ENCODE measurements at regions not wholly inside any gene's neighbourhood (a gene's known extent, or its start where the extent isn't known, plus 50 kb on each side); places are given as distances from the start of the nearest gene placed in this dataset.
"Not testable (repeated sequence)": the region's sequence is repeated elsewhere in the genome, so short reads cannot be mapped to it uniquely, and the experiment has no call there.

- no peaks in the 10 kb centered on the region for H3K4me1 Mint-ChIP-seq
- peak; percentile 6 for DNase-seq
- ChIA-PET CTCF (no interaction called here), POLR2A (no interaction called here)
- no peaks in the 10 kb centered on the region for H3K36me3 Mint-ChIP-seq (ENCODE audit: low read depth)
- no peak overlapping the region for H3K4me3 Mint-ChIP-seq
- H3K9me3 Mint-ChIP-seq: peaks cover 2% of the 10 kb centered on the region
- no peak overlapping the region for H3K27ac Mint-ChIP-seq
- peaks cover 2% of the 10 kb centered on the region for H3K27me3 Mint-ChIP-seq
These were observed 246.9 kb downstream of the GOLGA6L6 start for GRCh38 chr15:20294651-20295237.

DNA sequence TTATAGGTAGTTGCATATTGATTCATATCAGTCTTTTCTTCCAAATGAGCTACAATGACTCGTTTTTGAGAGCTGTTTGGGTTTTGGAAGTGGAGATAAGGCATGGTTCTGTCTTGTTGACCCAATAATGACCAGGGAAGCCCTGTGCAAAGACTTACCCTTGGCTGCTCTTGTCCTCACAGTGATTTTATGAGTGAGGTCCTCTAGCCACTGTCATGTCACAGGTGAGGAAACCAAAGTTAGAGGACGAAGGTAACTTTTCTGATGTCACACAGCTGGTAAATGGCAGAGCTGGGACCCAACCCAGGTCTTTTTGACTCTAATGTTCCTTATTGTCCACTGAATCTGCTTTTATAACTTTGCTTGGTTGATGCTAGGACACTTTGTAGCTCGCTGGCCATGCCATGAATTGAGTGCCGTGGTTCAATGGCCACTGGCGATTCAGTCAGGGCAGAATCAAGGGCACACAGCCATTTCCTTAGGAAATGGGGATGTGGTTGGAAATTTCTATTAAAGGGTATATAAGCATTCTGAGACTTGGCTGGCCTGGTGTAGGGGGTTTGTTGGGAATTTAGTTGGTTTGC lies 249.1 kb downstream of the GOLGA6L6 start:
- POLR2A ChIA-PET; H3K27me3 Mint-ChIP-seq; CTCF ChIA-PET; H3K36me3 Mint-ChIP-seq (ENCODE audit: low read depth); H3K4me3 Mint-ChIP-seq; H3K4me1 Mint-ChIP-seq; H3K27ac Mint-ChIP-seq; H3K9me3 Mint-ChIP-seq: not testable (repeated sequence)
- DNase-seq: peak; percentile 6

DNA sequence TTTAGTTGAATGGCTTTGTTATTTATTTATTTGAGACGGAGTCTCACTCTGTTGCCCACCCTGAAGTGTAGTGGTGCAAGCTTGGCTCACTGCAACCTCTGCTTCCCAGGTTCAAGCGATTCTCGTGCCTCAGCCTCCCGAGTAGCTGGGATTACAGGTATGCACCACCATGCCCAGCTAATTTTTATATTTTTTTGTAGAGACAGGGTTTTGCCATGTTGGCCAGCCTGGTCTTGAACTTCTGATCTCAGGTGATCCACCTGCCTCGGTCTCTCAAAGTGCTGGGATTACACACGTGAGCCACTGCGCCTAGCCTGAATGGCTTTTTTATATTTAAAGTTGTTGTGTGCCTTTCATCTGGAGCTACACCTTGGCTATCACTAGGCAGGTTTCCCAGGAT lies 250.0 kb downstream of the GOLGA6L6 start:
- H3K27me3 Mint-ChIP-seq; H3K27ac Mint-ChIP-seq; H3K36me3 Mint-ChIP-seq (ENCODE audit: low read depth); H3K4me3 Mint-ChIP-seq; POLR2A ChIA-PET; H3K4me1 Mint-ChIP-seq; H3K9me3 Mint-ChIP-seq; CTCF ChIA-PET: not testable (repeated sequence)
- DNase-seq: peak; percentile 5

DNA sequence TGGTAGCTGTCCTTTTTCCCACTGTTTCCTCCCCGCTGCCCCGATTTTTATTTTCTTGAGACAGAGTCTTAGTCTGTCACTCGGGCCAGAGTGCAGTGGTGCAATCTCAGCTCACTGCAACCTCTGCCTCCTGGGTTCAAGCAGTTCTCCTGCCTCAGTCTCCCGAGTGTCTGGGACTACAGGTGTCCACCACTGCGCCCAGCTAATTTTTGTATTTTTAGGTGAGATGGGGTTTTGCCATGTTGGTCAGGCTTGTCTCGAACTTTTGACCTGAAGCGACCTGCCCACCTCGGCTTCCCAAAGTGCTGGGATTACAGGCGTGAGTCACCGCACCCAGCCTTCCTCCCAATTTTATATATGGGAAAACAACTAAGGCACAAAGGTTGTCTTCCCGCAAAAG lies 251.0 kb downstream of the GOLGA6L6 start:
- H3K27ac Mint-ChIP-seq; H3K27me3 Mint-ChIP-seq; H3K4me3 Mint-ChIP-seq; H3K4me1 Mint-ChIP-seq; H3K36me3 Mint-ChIP-seq (ENCODE audit: low read depth); CTCF ChIA-PET; POLR2A ChIA-PET; H3K9me3 Mint-ChIP-seq: not testable (repeated sequence)
- peak; percentile 6 for DNase-seq

DNA sequence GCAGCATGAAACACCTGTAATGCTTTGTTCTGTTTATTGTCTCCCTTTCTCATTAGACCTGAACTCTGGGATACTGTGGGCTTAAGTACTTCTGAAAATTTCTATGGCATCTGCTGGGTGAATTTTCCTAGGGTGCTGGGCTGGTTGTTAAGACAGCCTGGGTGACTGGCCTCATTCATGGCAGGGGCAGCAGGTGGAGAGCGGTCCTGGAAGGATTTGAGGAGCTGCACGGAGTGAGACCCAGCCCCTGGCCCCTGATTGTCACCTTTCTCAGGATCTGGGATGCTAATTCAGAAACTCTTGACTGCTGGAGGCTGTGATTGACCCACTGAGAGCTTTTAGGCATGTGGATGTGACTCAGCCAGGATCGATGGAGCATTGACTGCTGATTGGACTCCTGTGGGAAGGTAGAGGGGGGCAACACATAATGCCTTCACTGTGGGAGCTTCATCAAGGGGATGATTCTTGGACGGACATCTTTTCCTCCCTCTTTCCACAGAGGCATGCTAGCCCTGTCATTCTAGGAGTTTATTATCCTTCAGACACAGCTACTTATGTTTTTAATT lies 252.0 kb downstream of the GOLGA6L6 start:
- H3K4me3 Mint-ChIP-seq; H3K27me3 Mint-ChIP-seq; H3K4me1 Mint-ChIP-seq; POLR2A ChIA-PET; H3K9me3 Mint-ChIP-seq; H3K27ac Mint-ChIP-seq; H3K36me3 Mint-ChIP-seq (ENCODE audit: low read depth); CTCF ChIA-PET: not testable (repeated sequence)
- DNase-seq: peak; percentile 5

GRCh38 chr15:20288800-20289537 lies 252.6 kb downstream of the GOLGA6L6 start:
- POLR2A ChIA-PET; H3K27me3 Mint-ChIP-seq; H3K36me3 Mint-ChIP-seq (ENCODE audit: low read depth); H3K27ac Mint-ChIP-seq; H3K9me3 Mint-ChIP-seq; CTCF ChIA-PET; H3K4me3 Mint-ChIP-seq; H3K4me1 Mint-ChIP-seq: not testable (repeated sequence)
- DNase-seq: peak; percentile 5

- H3K4me1 Mint-ChIP-seq; H3K27me3 Mint-ChIP-seq; H3K36me3 Mint-ChIP-seq (ENCODE audit: low read depth); DNase-seq; H3K9me3 Mint-ChIP-seq; CTCF ChIA-PET; H3K27ac Mint-ChIP-seq; H3K4me3 Mint-ChIP-seq: not testable (repeated sequence)
- POLR2A ChIA-PET: interaction anchor here (0.7 kb wide), 1 partner anchor 100 kb away, joined by 9 read pairs; no protein-coding TSS in a partner anchor
These were observed 255.0 kb downstream of the GOLGA6L6 start for GRCh38 chr15:20286559-20286958.

GRCh38 chr15:20285696-20286300 lies 255.8 kb downstream of the GOLGA6L6 start:
- H3K4me3 Mint-ChIP-seq; H3K36me3 Mint-ChIP-seq (ENCODE audit: low read depth); POLR2A ChIA-PET; CTCF ChIA-PET; H3K27me3 Mint-ChIP-seq; H3K27ac Mint-ChIP-seq; H3K4me1 Mint-ChIP-seq; H3K9me3 Mint-ChIP-seq: not testable (repeated sequence)
- peak; percentile 14 for DNase-seq

DNA sequence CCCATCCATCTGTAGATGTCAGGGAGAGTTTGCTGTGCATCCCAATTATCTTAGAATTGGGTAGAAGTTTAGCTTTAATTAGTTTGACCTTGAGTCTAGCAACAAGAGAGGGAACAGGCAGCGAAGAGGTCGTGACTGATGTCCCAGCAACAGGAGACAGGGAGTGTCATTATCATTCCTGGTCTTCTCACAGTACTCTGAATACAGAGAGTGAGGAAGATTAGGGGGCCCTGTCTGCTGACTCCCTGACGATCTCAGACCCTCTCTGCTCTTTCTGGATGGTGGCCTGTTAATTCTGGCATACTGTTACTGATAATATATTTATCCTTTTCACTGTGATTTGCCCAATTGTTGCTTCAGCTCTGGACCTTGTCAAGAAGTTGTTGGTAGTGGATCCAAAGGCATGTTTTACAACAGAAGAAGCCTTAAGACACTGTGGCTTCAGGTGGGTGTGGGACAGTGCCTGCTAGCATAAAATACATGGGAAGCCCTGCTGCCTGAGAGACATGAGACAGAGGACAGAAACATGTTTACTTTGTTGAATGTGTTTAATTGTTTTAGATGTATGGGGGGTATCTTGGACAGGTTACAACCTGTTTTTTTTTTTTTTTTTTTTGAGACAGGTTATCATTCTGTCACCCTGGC lies 256.6 kb downstream of the GOLGA6L6 start:
- H3K36me3 Mint-ChIP-seq (ENCODE audit: low read depth); H3K4me1 Mint-ChIP-seq; H3K27me3 Mint-ChIP-seq; H3K9me3 Mint-ChIP-seq; POLR2A ChIA-PET; H3K4me3 Mint-ChIP-seq; CTCF ChIA-PET; H3K27ac Mint-ChIP-seq: not testable (repeated sequence)
- DNase-seq: peak; percentile 5

GRCh38 chr15:20283651-20284050 lies 257.9 kb downstream of the GOLGA6L6 start:
- not testable (repeated sequence) for H3K36me3 Mint-ChIP-seq (ENCODE audit: low read depth); H3K4me1 Mint-ChIP-seq; H3K4me3 Mint-ChIP-seq

GRCh38 chr15:20282491-20282943 lies 259.1 kb downstream of the GOLGA6L6 start:
- H3K4me3 Mint-ChIP-seq; DNase-seq; H3K27ac Mint-ChIP-seq; H3K27me3 Mint-ChIP-seq; CTCF ChIA-PET; H3K9me3 Mint-ChIP-seq; POLR2A ChIA-PET; H3K36me3 Mint-ChIP-seq (ENCODE audit: low read depth); H3K4me1 Mint-ChIP-seq: not testable (repeated sequence)

More at GRCh38 chr15:20283651-20284050, 257.9 kb downstream of the GOLGA6L6 start:
- CTCF ChIA-PET, H3K27ac Mint-ChIP-seq, POLR2A ChIA-PET, DNase-seq, H3K9me3 Mint-ChIP-seq, H3K27me3 Mint-ChIP-seq: not testable (repeated sequence)

DNA sequence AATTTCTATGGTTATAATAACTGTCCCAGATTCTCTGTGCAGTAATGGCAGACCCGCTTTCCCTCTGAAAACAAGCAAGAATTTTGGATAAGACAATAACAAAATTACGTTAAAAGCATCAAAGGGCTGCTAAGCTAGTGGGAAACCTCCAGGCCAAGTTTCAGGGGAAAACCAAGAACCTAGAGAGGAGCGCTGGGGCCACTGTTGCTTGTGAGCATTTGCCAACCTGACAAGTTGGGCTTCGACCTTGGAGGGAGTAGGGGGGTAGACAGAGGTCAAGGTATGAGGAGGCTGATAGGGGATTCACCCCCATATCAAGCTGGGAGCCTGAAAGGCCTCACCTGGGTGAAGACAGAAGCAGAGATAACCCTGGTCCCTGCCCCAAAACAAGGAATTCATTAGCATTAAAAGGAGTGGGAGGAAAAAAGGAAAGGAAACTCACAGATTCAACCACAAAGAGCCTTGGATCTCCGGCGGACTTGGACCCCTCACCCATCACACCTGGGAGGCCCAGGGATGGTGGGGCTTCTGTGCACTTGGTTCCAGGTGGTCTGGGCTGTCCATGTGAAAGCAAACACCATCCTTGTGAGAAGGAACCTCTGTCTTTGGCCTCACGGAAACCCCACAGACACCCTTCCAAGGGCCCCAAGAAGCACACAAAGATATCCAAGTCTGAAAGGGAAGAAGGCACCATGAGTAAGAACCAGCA lies 259.9 kb downstream of the GOLGA6L6 start:
- H3K4me1 Mint-ChIP-seq; H3K4me3 Mint-ChIP-seq; DNase-seq; POLR2A ChIA-PET; H3K27me3 Mint-ChIP-seq; H3K36me3 Mint-ChIP-seq (ENCODE audit: low read depth); CTCF ChIA-PET; H3K9me3 Mint-ChIP-seq; H3K27ac Mint-ChIP-seq: not testable (repeated sequence)

Data from activated CD4-positive, alpha-beta T cell treated with anti-CD3 and anti-CD28 coated beads, Interleukin-2, amount 10 ng/mL, durations not matched to agents 7 days and 5 days (primary cell).